HEK293T (cell line): ENCODE measurements at regions not wholly inside any gene's neighbourhood (a gene's known extent, or its start where the extent isn't known, plus 50 kb on each side); places are given as distances from the start of the nearest gene placed in this dataset.
A peak's percentile ranks its signal among the peaks of the same experiment; 100 is the strongest.
"Not testable (repeated sequence)": the region's sequence is repeated elsewhere in the genome, so short reads cannot be mapped to it uniquely, and the experiment has no call there.

Experiments used
- CTCF ChIA-PET: fragments of 350-600 bp; formaldehyde crosslinking; extraction: SDS; loops from one replicate; lab custom pipeline; 2021; ENCODE audit warnings: antibody characterized with exemption, inconsistent platforms; lab: Yijun Ruan, JAX
- POLR2A ChIA-PET: fragments of 350-600 bp; formaldehyde crosslinking; extraction: SDS; loops from one replicate; lab custom pipeline; 2020; ENCODE audit warnings: antibody characterized with exemption, inconsistent platforms; lab: Yijun Ruan, JAX
- DNase-seq: peaks from one replicate; pipeline ENCODE4 v3.0.0; 2012; ENCODE audit warnings: mixed read lengths; ENCODE audit errors: extremely low spot score
- ARNT ChIP-seq: fragments of 450-650 bp; IDR thresholded peaks from 2 replicates; pipeline ENCODE4 v1.6.1; 2017; ENCODE audit warnings: mild to moderate bottlenecking
- BHLHE40 ChIP-seq: fragments of 450-650 bp; IDR thresholded peaks from 2 replicates; pipeline ENCODE4 v1.6.1; 2016; ENCODE audit warnings: mild to moderate bottlenecking, moderate library complexity, borderline replicate concordance
- CTBP1 ChIP-seq: fragments of 450-650 bp; IDR thresholded peaks from 2 replicates; pipeline ENCODE4 v1.6.1; 2016; ENCODE audit warnings: borderline replicate concordance
- ELF4 ChIP-seq: fragments of 450-650 bp; IDR thresholded peaks from 2 replicates; pipeline ENCODE4 v1.6.1; 2017; ENCODE audit warnings: antibody characterized with exemption
- FOXA1 ChIP-seq: fragments of 450-650 bp; IDR thresholded peaks from 2 replicates; pipeline ENCODE4 v1.6.1; 2016; ENCODE audit warnings: mild to moderate bottlenecking
- FOXK2 ChIP-seq: fragments of 450-650 bp; IDR thresholded peaks from 2 replicates; pipeline ENCODE4 v1.6.1; 2016; ENCODE audit warnings: mild to moderate bottlenecking
- FOXM1 ChIP-seq: fragments of 450-650 bp; IDR thresholded peaks from 2 replicates; pipeline ENCODE4 v1.6.1; 2017; ENCODE audit warnings: mild to moderate bottlenecking, borderline replicate concordance
- HDGF ChIP-seq: fragments of 450-650 bp; IDR thresholded peaks from 2 replicates; pipeline ENCODE4 v1.6.1; 2017; ENCODE audit warnings: antibody characterized with exemption, borderline replicate concordance
- L3MBTL2 ChIP-seq: fragments of 450-650 bp; conservative IDR thresholded peaks from 2 replicates; pipeline ENCODE4 v1.6.1; 2016; ENCODE audit warnings: mild to moderate bottlenecking
- LEF1 ChIP-seq: fragments of 450-650 bp; IDR thresholded peaks from 2 replicates; pipeline ENCODE4 v1.6.1; 2017; ENCODE audit warnings: mild to moderate bottlenecking, borderline replicate concordance
- NFRKB ChIP-seq: fragments of 450-650 bp; IDR thresholded peaks from 2 replicates; pipeline ENCODE4 v1.6.1; 2016; ENCODE audit warnings: mild to moderate bottlenecking, moderate library complexity
- PKNOX1 ChIP-seq: fragments of 450-650 bp; IDR thresholded peaks from 2 replicates; pipeline ENCODE4 v1.6.1; 2016
- SP1 ChIP-seq: fragments of 450-650 bp; IDR thresholded peaks from 2 replicates; pipeline ENCODE4 v1.6.1; 2017
- SUZ12 ChIP-seq: fragments of 450-650 bp; IDR thresholded peaks from 2 replicates; pipeline ENCODE4 v1.6.1; 2016; ENCODE audit warnings: mild to moderate bottlenecking
- TARDBP ChIP-seq: fragments of 450-650 bp; IDR thresholded peaks from 2 replicates; pipeline ENCODE4 v1.6.1; 2016
- ZNF384 ChIP-seq: fragments of 450-650 bp; IDR thresholded peaks from 2 replicates; pipeline ENCODE4 v1.6.1; 2016

GRCh38 chr17:77832180-77832560, 126.3 kb upstream of the TNRC6C start:
- no peak for DNase-seq
- CTCF ChIA-PET, result no interaction called here
- TF ChIP-seq SP1, result no peak
- TF ChIP-seq NFRKB, result no peak
- TF ChIP-seq TARDBP, result no peak
- TF ChIP-seq FOXM1, result no peak
- TF ChIP-seq FOXK2, result no peak
- no peak for TF ChIP-seq LEF1
- TF ChIP-seq ARNT, result no peak
- no peak for TF ChIP-seq HDGF
- TF ChIP-seq PKNOX1, result no peak
- POLR2A ChIA-PET, result no interaction called here

GRCh38 chr17:77833769-77834168, 124.7 kb upstream of the TNRC6C start:
- TF ChIP-seq PKNOX1 (no peak), LEF1 (no peak), FOXA1 (no peak), ARNT (no peak), ZNF384 (no peak), TARDBP (no peak), SUZ12 (no peak), NFRKB (no peak), FOXK2 (no peak), ELF4 (no peak), HDGF (no peak), SP1 (no peak), FOXM1 (no peak)
- ChIA-PET POLR2A (no interaction called here), CTCF (interaction anchor here (1.2 kb wide), 1 partner anchor 26 kb away, joined by 5 read pairs; no protein-coding TSS in a partner anchor)
- DNase-seq, result no peak

GRCh38 chr17:77834170-77835115, 124.1 kb upstream of the TNRC6C start:
- POLR2A ChIA-PET, result interaction anchor here (1.5 kb wide), 1 partner anchor 123 kb away, joined by 3 read pairs; no protein-coding TSS in a partner anchor

GRCh38 chr17:77836557-77837041, 121.9 kb upstream of the TNRC6C start:
- CTCF ChIA-PET, result no interaction called here
- no peak for DNase-seq
- POLR2A ChIA-PET, result no interaction called here
- TF ChIP-seq ZNF384, result no peak
- no peak for TF ChIP-seq FOXK2
- TF ChIP-seq CTBP1, result no peak
- no peak for TF ChIP-seq TARDBP
- no peak for TF ChIP-seq NFRKB
- TF ChIP-seq PKNOX1, result no peak
- TF ChIP-seq BHLHE40, result no peak
- TF ChIP-seq ELF4, result no peak
- no peak for TF ChIP-seq SP1
- TF ChIP-seq HDGF, result no peak
- no peak for TF ChIP-seq FOXM1
- TF ChIP-seq ARNT, result no peak
- TF ChIP-seq FOXA1, result no peak
- no peak for TF ChIP-seq L3MBTL2
- no peak for TF ChIP-seq SUZ12
- no peak for TF ChIP-seq LEF1

More at GRCh38 chr17:77834170-77835115, 124.1 kb upstream of the TNRC6C start:
- CTCF ChIA-PET, result interaction anchor here (1.2 kb wide), 1 partner anchor 27 kb away, joined by 5 read pairs; no protein-coding TSS in a partner anchor
- TF ChIP-seq FOXK2 (no peak), PKNOX1 (peak; percentile 19; the same call in 1 of the 2 replicates), TARDBP (no peak)
- peak; percentile 86 for DNase-seq

GRCh38 chr17:77837072-77837471, 121.4 kb upstream of the TNRC6C start:
- POLR2A ChIA-PET, DNase-seq, CTCF ChIA-PET: not testable (repeated sequence)

GRCh38 chr17:77837917-77838316, 120.6 kb upstream of the TNRC6C start:
- CTCF ChIA-PET, result no interaction called here
- POLR2A ChIA-PET, result no interaction called here
- TF ChIP-seq TARDBP (no peak), NFRKB (no peak), HDGF (no peak), SUZ12 (no peak), ELF4 (no peak), LEF1 (no peak), FOXA1 (no peak), CTBP1 (no peak), FOXM1 (no peak), PKNOX1 (no peak), SP1 (no peak), ZNF384 (no peak), FOXK2 (no peak), L3MBTL2 (no peak), BHLHE40 (no peak), ARNT (no peak)
- DNase-seq, result no peak
